ENCODE measurements at regions not wholly inside any gene's neighbourhood (a gene's known extent, or its start where the extent isn't known, plus 50 kb on each side); places are given as distances from the start of the nearest gene placed in this dataset.

GRCh38 chr9:79163544-79163943 is 408.2 kb upstream of the TLE4 start:
- Histone ChIP-seq H3K4me1 (ENCODE audit: control insufficient read depth, extremely low read depth, insufficient read depth, low read length) (no peaks in the 10 kb centered on the region), H3K79me2 (ENCODE audit: control insufficient read depth, insufficient read depth, low read length) (no peaks in the 10 kb centered on the region), H2AFZ (ENCODE audit: low read depth, low read length) (no peak overlapping the region), H3K4me3 (replicated peaks in 1 of 3; ENCODE audit: insufficient read depth in 1 of 3, low read depth in 1 of 3, low read length in 3 of 3) (no peak overlapping the region), H3K27me3 (ENCODE audit: control insufficient read depth in 2 of 2, insufficient read depth in 2 of 2, low read length in 2 of 2) (peaks cover 0 to 1% of the 10 kb centered on the region in 2 experiments), H3K9me3 (replicated peaks; ENCODE audit: control insufficient read depth, insufficient read depth, low read length) (no peaks in the 10 kb centered on the region), H3K36me3 (ENCODE audit: control insufficient read depth in 2 of 2, extremely low read depth in 1 of 2, insufficient read depth in 2 of 2, low read length in 2 of 2) (no peaks in the 10 kb centered on the region), H3K27ac (ENCODE audit: insufficient read depth, low read depth, low read length) (no peak overlapping the region), H3K9ac (replicated peaks; ENCODE audit: extremely low read depth, insufficient read depth, low read length) (no peak overlapping the region), H3K4me2 (ENCODE audit: insufficient read depth, low read length) (no peak overlapping the region), H4K20me1 (replicated peaks; ENCODE audit: control insufficient read depth, extremely low read depth, insufficient read depth, low read length) (no peaks in the 10 kb centered on the region), H3K9me1 (replicated peaks; ENCODE audit: control insufficient read depth, extremely low read depth, insufficient read depth, low read length) (no peaks in the 10 kb centered on the region)
- no peak for FAIRE-seq
- intact Hi-C loops (cut with micrococcal nuclease), result no loop called here
- POLR2A ChIA-PET, result no interaction called here
- BruUV-seq (replicated peaks), result no TSS peak
- CTCF ChIA-PET, result no interaction called here
- TF ChIP-seq POLR2A (IDR thresholded peaks at IDR 0.05; ENCODE audit: low read depth, low read length), result no peak
- no peak for DNase-seq (ENCODE audit: low read depth, low spot score)
- dilution Hi-C loops (cut with MboI; ENCODE audit: extremely low pct_ligation_motif_present, low sequenced_read_pairs), result no loop called here

- dilution Hi-C loops (cut with MboI; ENCODE audit: extremely low pct_ligation_motif_present, low sequenced_read_pairs) (no loop called here), intact Hi-C loops (cut with micrococcal nuclease) (no loop called here)
- Histone ChIP-seq H2AFZ (ENCODE audit: low read depth, low read length) (no peak overlapping the region), H3K4me2 (ENCODE audit: insufficient read depth, low read length) (no peak overlapping the region), H4K20me1 (replicated peaks; ENCODE audit: control insufficient read depth, extremely low read depth, insufficient read depth, low read length) (no peaks in the 10 kb centered on the region), H3K9me3 (replicated peaks; ENCODE audit: control insufficient read depth, insufficient read depth, low read length) (no peaks in the 10 kb centered on the region), H3K4me3 (replicated peaks in 1 of 3; ENCODE audit: insufficient read depth in 1 of 3, low read depth in 1 of 3, low read length in 3 of 3) (no peak overlapping the region), H3K9me1 (replicated peaks; ENCODE audit: control insufficient read depth, extremely low read depth, insufficient read depth, low read length) (no peaks in the 10 kb centered on the region), H3K79me2 (ENCODE audit: control insufficient read depth, insufficient read depth, low read length) (no peaks in the 10 kb centered on the region), H3K4me1 (ENCODE audit: control insufficient read depth, extremely low read depth, insufficient read depth, low read length) (no peaks in the 10 kb centered on the region), H3K27me3 (ENCODE audit: control insufficient read depth in 2 of 2, insufficient read depth in 2 of 2, low read length in 2 of 2) (peaks cover 0 to 1% of the 10 kb centered on the region in 2 experiments), H3K27ac (ENCODE audit: insufficient read depth, low read depth, low read length) (no peak overlapping the region), H3K36me3 (ENCODE audit: control insufficient read depth in 2 of 2, extremely low read depth in 1 of 2, insufficient read depth in 2 of 2, low read length in 2 of 2) (no peaks in the 10 kb centered on the region), H3K9ac (replicated peaks; ENCODE audit: extremely low read depth, insufficient read depth, low read length) (no peak overlapping the region)
- DNase-seq (ENCODE audit: low read depth, low spot score), result no peak
- TF ChIP-seq MAX (IDR thresholded peaks at IDR 0.05; ENCODE audit: insufficient read depth, insufficient read length) (no peak), POLR2AphosphoS5 (IDR thresholded peaks at IDR 0.05; ENCODE audit: insufficient read depth, low read depth, low read length) (no peak), FOS (IDR thresholded peaks at IDR 0.05; ENCODE audit: borderline replicate concordance, insufficient read depth, low read length) (no peak)
- ChIA-PET CTCF (no interaction called here), POLR2A (no interaction called here)
- BruUV-seq (replicated peaks), result no TSS peak
- no peak for FAIRE-seq
These were observed 407.4 kb upstream of the TLE4 start for GRCh38 chr9:79164406-79164805.
